Loucy (cell line): ENCODE measurements at regions not wholly inside any gene's neighbourhood (a gene's known extent, or its start where the extent isn't known, plus 50 kb on each side); places are given as distances from the start of the nearest gene placed in this dataset.

ENCODE experiments used
- H2AFZ ChIP-seq: fragments of 200-600 bp; sonication (generic); 2 replicates; pipeline ENCODE4 v1.6.0; 2016; ENCODE audit warnings: antibody characterized with exemption, mild to moderate bottlenecking, low read length, moderate library complexity
- H3F3A ChIP-seq: fragments of 200-600 bp; 2 replicates; pipeline ENCODE4 v1.6.0; 2016; ENCODE audit warnings: antibody characterized with exemption, low read depth, mild to moderate bottlenecking
- H3K27me3 ChIP-seq: fragments of 200-600 bp; sonication (generic); 2 replicates; pipeline ENCODE4 v1.6.1; 2014; ENCODE audit warnings: low read length, mild to moderate bottlenecking; ENCODE audit not compliant: insufficient read depth, poor library complexity, severe bottlenecking
- H3K36me3 ChIP-seq: fragments of 200-600 bp; sonication (generic); 2 replicates; pipeline ENCODE4 v1.6.1; 2016; ENCODE audit warnings: low read length; ENCODE audit not compliant: insufficient read depth
- H3K4me1 ChIP-seq: fragments of 200-600 bp; sonication (generic); 2 replicates; pipeline ENCODE4 v1.5.1; 2014; ENCODE audit warnings: low read length, mild to moderate bottlenecking; ENCODE audit not compliant: insufficient read depth, poor library complexity, severe bottlenecking
- H3K4me2 ChIP-seq: fragments of 200-600 bp; sonication (generic); 2 replicates; pipeline ENCODE4 v1.6.0; 2014; ENCODE audit warnings: antibody characterized with exemption, low read length, low read depth, mild to moderate bottlenecking; ENCODE audit not compliant: poor library complexity, severe bottlenecking
- H3K4me3 ChIP-seq: fragments of 200-600 bp; sonication (generic); 2 replicates; pipeline ENCODE4 v1.5.1; 2014; ENCODE audit warnings: low read length, mild to moderate bottlenecking, mixed read lengths; ENCODE audit not compliant: poor library complexity, severe bottlenecking
- H3K79me2 ChIP-seq: fragments of 200-600 bp; sonication (generic); 2 replicates; pipeline ENCODE4 v1.6.1; 2014; ENCODE audit warnings: low read length; ENCODE audit not compliant: insufficient read depth
- H3K9ac ChIP-seq: fragments of 200-600 bp; sonication (generic); 2 replicates; pipeline ENCODE4 v1.6.0; 2014; ENCODE audit warnings: mild to moderate bottlenecking, low read depth, low read length, moderate library complexity; ENCODE audit not compliant: poor library complexity, severe bottlenecking
- H3K9me2 ChIP-seq: fragments of 200-600 bp; sonication (generic); replicated peaks from 2 replicates; pipeline ENCODE4 v1.6.1; 2016; ENCODE audit warnings: low read depth, low read length, mixed read lengths
- H3K9me3 ChIP-seq: fragments of 200-600 bp; sonication (generic); 2 replicates; pipeline ENCODE4 v1.6.1; 2014; ENCODE audit warnings: mild to moderate bottlenecking, antibody characterized with exemption, low read length, low read depth; ENCODE audit not compliant: insufficient read depth
- H4K20me1 ChIP-seq: fragments of 200-600 bp; sonication (generic); 2 replicates; pipeline ENCODE4 v1.6.0; 2014; ENCODE audit warnings: antibody characterized with exemption, low read length, mild to moderate bottlenecking; ENCODE audit not compliant: insufficient read depth, poor library complexity, severe bottlenecking
- CTCF ChIP-seq: fragments of 200-600 bp; sonication (generic); conservative IDR thresholded peaks from 2 replicates; pipeline ENCODE4 v1.5.1; 2014; ENCODE audit warnings: mild to moderate bottlenecking, antibody characterized with exemption, low read length
- EZH2phosphoT487 ChIP-seq: fragments of 200-600 bp; IDR thresholded peaks from 2 replicates; pipeline ENCODE4 v1.6.1; 2018; ENCODE audit warnings: antibody characterized with exemption, mild to moderate bottlenecking, moderate library complexity, borderline replicate concordance

GRCh38 chr9:71446106-71446472 is 322.2 kb downstream of the CEMIP2 start:
- Histone ChIP-seq H3K9me3 (no peaks in the 10 kb centered on the region), H3K4me1 (no peaks in the 10 kb centered on the region), H2AFZ (no peak overlapping the region), H3K79me2 (no peaks in the 10 kb centered on the region), H3K36me3 (no peaks in the 10 kb centered on the region), H4K20me1 (no peaks in the 10 kb centered on the region), H3K4me2 (no peak overlapping the region), H3K9ac (no peak overlapping the region), H3K9me2 (no peaks in the 10 kb centered on the region), H3K27me3 (no peaks in the 10 kb centered on the region), H3K4me3 (no peak overlapping the region), H3F3A (no peaks in the 10 kb centered on the region)
- TF ChIP-seq CTCF (no peak), EZH2phosphoT487 (no peak)

- no peaks in the 10 kb centered on the region for H3F3A ChIP-seq
- H3K4me3 ChIP-seq: no peak overlapping the region
- no peaks in the 10 kb centered on the region for H3K4me1 ChIP-seq
- H3K27me3 ChIP-seq: no peaks in the 10 kb centered on the region
- no peaks in the 10 kb centered on the region for H3K36me3 ChIP-seq
- H4K20me1 ChIP-seq: no peaks in the 10 kb centered on the region
- no peak overlapping the region for H3K9ac ChIP-seq
- no peak overlapping the region for H2AFZ ChIP-seq
- TF ChIP-seq CTCF (no peak), EZH2phosphoT487 (no peak)
- H3K9me2 ChIP-seq: no peaks in the 10 kb centered on the region
- H3K4me2 ChIP-seq: no peak overlapping the region
- no peaks in the 10 kb centered on the region for H3K9me3 ChIP-seq
- H3K79me2 ChIP-seq: no peaks in the 10 kb centered on the region
These were observed 321.5 kb upstream of the TRPM3 start for GRCh38 chr9:71442937-71443336.

- no peaks in the 10 kb centered on the region for H4K20me1 ChIP-seq
- no peaks in the 10 kb centered on the region for H3K27me3 ChIP-seq
- H3K4me3 ChIP-seq: no peak overlapping the region
- no peak for TF ChIP-seq EZH2phosphoT487
- no peak for TF ChIP-seq CTCF
- H3K9me2 ChIP-seq: no peaks in the 10 kb centered on the region
- no peaks in the 10 kb centered on the region for H3F3A ChIP-seq
- no peaks in the 10 kb centered on the region for H3K36me3 ChIP-seq
- no peak overlapping the region for H2AFZ ChIP-seq
- no peaks in the 10 kb centered on the region for H3K79me2 ChIP-seq
- no peak overlapping the region for H3K9ac ChIP-seq
- H3K4me1 ChIP-seq: no peaks in the 10 kb centered on the region
- H3K4me2 ChIP-seq: no peak overlapping the region
- no peaks in the 10 kb centered on the region for H3K9me3 ChIP-seq
These were observed 319.8 kb upstream of the TRPM3 start for GRCh38 chr9:71441266-71441665.
